Activated CD4-positive, alpha-beta T cell treated with anti-CD3 and anti-CD28 coated beads for 36 hours (primary cell): ENCODE measurements at regions not wholly inside any gene's neighbourhood (a gene's known extent, or its start where the extent isn't known, plus 50 kb on each side); places are given as distances from the start of the nearest gene placed in this dataset.

Experiments
- ATAC-seq: fragments of 200-7000 bp; cut with Tn5 transposase; one replicate; pipeline ENCODE4 v1.10.0; 2021; ENCODE audit warnings: mild to moderate bottlenecking, moderate library complexity
- CTCF ChIA-PET: fragments of 350-600 bp; sonication (Branson Sonifier 250); formaldehyde crosslinking; loops from one replicate; lab custom pipeline; 2021; ENCODE audit warnings: antibody characterized with exemption; lab: Charles Lee
- POLR2A ChIA-PET: fragments of 350-600 bp; sonication (Branson Sonifier 250); formaldehyde crosslinking; loops from one replicate; lab custom pipeline; 2021; ENCODE audit warnings: antibody characterized with exemption, inconsistent platforms; lab: Charles Lee
- DNase-seq: peaks from one replicate; pipeline ENCODE4 v3.0.0-alpha.2; 2020
- H3K27ac Mint-ChIP-seq: one replicate; pipeline ENCODE4 v1.8.0; 2021; ENCODE audit warnings: mixed read lengths
- H3K27me3 Mint-ChIP-seq: one replicate; pipeline ENCODE4 v1.8.0; 2021; ENCODE audit warnings: mixed read lengths
- H3K36me3 Mint-ChIP-seq: one replicate; pipeline ENCODE4 v1.8.0; 2021; ENCODE audit warnings: low read depth, mixed read lengths
- H3K4me1 Mint-ChIP-seq: one replicate; pipeline ENCODE4 v1.8.0; 2021; ENCODE audit warnings: mixed read lengths
- H3K4me3 Mint-ChIP-seq: one replicate; pipeline ENCODE4 v1.8.0; 2021; ENCODE audit warnings: mild to moderate bottlenecking, moderate library complexity, mixed read lengths
- H3K9me3 Mint-ChIP-seq: one replicate; pipeline ENCODE4 v1.8.0; 2021; ENCODE audit warnings: low read depth, mixed read lengths
- intact Hi-C, 2 experiments: fragments of 100-400 bp; cut with DNase I in 1 of 2; cut with micrococcal nuclease in 1 of 2; formaldehyde crosslinking; loops; one replicate each; pipeline versions ENCODE4 v1.14.2 to v1.15.1; 2022 to 2024; cut with DNase I, micrococcal nuclease

- H3K27ac Mint-ChIP-seq = no peak overlapping the region
- ChIA-PET POLR2A (no interaction called here), CTCF (no interaction called here)
- H3K4me1 Mint-ChIP-seq = no peaks in the 10 kb centered on the region
- H3K36me3 Mint-ChIP-seq = no peaks in the 10 kb centered on the region
- H3K27me3 Mint-ChIP-seq = peaks cover 15% of the 10 kb centered on the region
- no peak for DNase-seq
- H3K9me3 Mint-ChIP-seq = peaks cover 2% of the 10 kb centered on the region
- no peak overlapping the region for H3K4me3 Mint-ChIP-seq
- ATAC-seq = no peak
- intact Hi-C loops = no loop called here
Observed at GRCh38 chr10:89887406-89887805, 186.0 kb downstream of the KIF20B start.

DNA sequence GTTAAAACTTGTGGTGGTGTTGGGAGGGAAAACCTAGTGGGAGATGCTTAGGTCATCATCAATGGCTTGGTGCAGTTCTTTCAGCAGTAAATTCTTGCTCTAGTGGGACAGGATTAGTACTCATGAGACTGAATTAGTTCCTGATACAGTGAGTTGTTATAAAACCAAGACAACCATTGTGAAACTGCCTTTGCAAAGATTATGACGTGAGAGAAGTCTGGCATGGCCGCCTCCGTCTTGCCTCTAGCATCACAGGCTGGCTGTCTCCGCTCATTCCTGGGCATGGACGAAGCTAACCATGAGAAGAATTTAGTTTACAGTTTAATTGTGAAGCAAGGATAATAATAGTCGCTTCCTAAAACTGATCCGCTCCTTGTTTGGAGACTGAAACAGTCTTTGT lies 186.4 kb downstream of the KIF20B start:
- peaks cover 12% of the 10 kb centered on the region for H3K27me3 Mint-ChIP-seq
- DNase-seq (no peak), ATAC-seq (no peak)
- no peaks in the 10 kb centered on the region for H3K9me3 Mint-ChIP-seq
- no peaks in the 10 kb centered on the region for H3K36me3 Mint-ChIP-seq
- no peak overlapping the region for H3K4me3 Mint-ChIP-seq
- no peaks in the 10 kb centered on the region for H3K4me1 Mint-ChIP-seq
- POLR2A ChIA-PET = no interaction called here
- no peak overlapping the region for H3K27ac Mint-ChIP-seq
- CTCF ChIA-PET = no interaction called here
- intact Hi-C loops = no loop called here

DNA sequence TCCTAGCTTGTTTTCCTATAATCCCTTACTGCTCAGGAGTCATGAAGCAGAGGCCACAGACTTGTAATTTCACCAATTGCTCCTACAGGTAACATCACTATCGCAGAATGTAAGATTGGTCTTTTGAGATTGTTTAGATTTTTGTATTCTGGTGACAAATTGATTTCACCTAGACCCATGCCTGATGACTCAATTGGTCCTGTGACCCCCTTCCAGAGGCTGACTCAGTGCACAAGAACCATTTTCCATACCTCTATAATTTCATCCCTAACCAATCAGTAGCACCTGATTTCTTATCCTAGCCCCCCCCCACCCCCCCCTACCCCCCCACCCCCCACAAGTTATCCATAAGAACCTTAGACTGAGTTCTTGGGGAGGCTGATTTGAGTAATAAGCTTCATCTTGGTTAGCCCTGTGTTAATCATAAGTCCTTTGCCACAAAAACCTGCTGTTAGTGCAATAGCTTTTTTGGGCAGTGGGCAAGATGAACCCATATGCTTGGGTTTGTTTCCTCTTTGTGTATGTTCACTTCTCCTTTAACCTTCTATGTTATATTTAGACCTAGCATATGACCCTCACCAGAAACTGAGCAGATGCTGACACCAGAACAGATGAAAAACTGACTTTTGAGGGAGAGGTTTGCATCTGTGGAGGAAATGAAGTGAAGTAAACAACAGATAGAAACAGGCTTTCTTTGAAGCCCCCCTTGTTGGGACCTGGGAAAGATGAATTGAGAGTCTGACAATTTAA lies 187.1 kb downstream of the KIF20B start:
- DNase-seq (no peak), ATAC-seq (no peak)
- no peaks in the 10 kb centered on the region for H3K36me3 Mint-ChIP-seq
- intact Hi-C loops = no loop called here
- no peak overlapping the region for H3K27ac Mint-ChIP-seq
- POLR2A ChIA-PET = no interaction called here
- no peaks in the 10 kb centered on the region for H3K4me1 Mint-ChIP-seq
- H3K4me3 Mint-ChIP-seq = no peak overlapping the region
- CTCF ChIA-PET = interaction anchor here (0.7 kb wide), 2 partner anchors 16 to 65 kb away, joined by 3 read pairs; no protein-coding TSS in a partner anchor
- H3K27me3 Mint-ChIP-seq = peaks cover 8% of the 10 kb centered on the region
- no peaks in the 10 kb centered on the region for H3K9me3 Mint-ChIP-seq

- intact Hi-C loops = no loop called here
- POLR2A ChIA-PET = no interaction called here
- peaks cover 10% of the 10 kb centered on the region for H3K27me3 Mint-ChIP-seq
- no peak for DNase-seq
- H3K9me3 Mint-ChIP-seq = no peaks in the 10 kb centered on the region
- no peaks in the 10 kb centered on the region for H3K36me3 Mint-ChIP-seq
- CTCF ChIA-PET = interaction anchor here (0.7 kb wide), 1 partner anchor 18 kb away, joined by 3 read pairs; no protein-coding TSS in a partner anchor
- no peak for ATAC-seq
- no peak overlapping the region for H3K27ac Mint-ChIP-seq
- no peak overlapping the region for H3K4me3 Mint-ChIP-seq
- no peaks in the 10 kb centered on the region for H3K4me1 Mint-ChIP-seq
Observed at GRCh38 chr10:89889606-89890005, 188.2 kb downstream of the KIF20B start.

- Mint-ChIP-seq H3K27me3 (peaks cover 6% of the 10 kb centered on the region), H3K4me1 (no peaks in the 10 kb centered on the region), H3K4me3 (no peak overlapping the region), H3K9me3 (no peaks in the 10 kb centered on the region), H3K36me3 (no peaks in the 10 kb centered on the region), H3K27ac (no peak overlapping the region)
- POLR2A ChIA-PET = no interaction called here
- DNase-seq (no peak), ATAC-seq (no peak)
- intact Hi-C loops = no loop called here
- CTCF ChIA-PET = no interaction called here
Observed at GRCh38 chr10:89891006-89891535, 189.7 kb downstream of the KIF20B start.

DNA sequence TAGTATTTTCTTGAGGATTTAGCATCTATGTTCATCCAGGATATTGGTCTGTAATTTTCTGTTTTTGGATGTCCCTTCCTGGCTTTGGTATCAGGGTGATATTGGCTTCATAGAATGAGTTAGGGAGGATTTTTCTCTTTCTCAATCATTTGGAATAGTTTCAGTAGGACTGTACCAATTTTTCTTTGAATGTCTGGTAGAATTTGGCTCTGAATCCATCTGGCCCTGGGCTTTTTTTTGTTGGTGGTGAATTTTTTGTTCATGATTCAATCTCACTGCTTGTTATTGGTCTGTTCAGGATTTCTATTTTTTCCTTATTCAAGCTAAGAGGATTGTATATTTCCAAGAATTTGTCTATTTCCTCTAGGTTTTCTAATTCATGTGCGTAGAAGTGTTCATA lies 192.7 kb downstream of the KIF20B start:
- no peak for DNase-seq
- ChIA-PET POLR2A (no interaction called here), CTCF (no interaction called here)
- no peaks in the 10 kb centered on the region for H3K9me3 Mint-ChIP-seq
- peaks cover 6% of the 10 kb centered on the region for H3K27me3 Mint-ChIP-seq
- no peak for ATAC-seq
- intact Hi-C loops = no loop called here
- H3K4me1 Mint-ChIP-seq = no peaks in the 10 kb centered on the region
- H3K36me3 Mint-ChIP-seq = no peaks in the 10 kb centered on the region
- no peak overlapping the region for H3K27ac Mint-ChIP-seq
- no peak overlapping the region for H3K4me3 Mint-ChIP-seq

- DNase-seq (no peak), ATAC-seq (peak; percentile 39)
- intact Hi-C loops = no loop called here
- H3K4me3 Mint-ChIP-seq = no peak overlapping the region
- no peak overlapping the region for H3K27ac Mint-ChIP-seq
- H3K36me3 Mint-ChIP-seq = no peaks in the 10 kb centered on the region
- POLR2A ChIA-PET = no interaction called here
- peaks cover 13% of the 10 kb centered on the region for H3K27me3 Mint-ChIP-seq
- CTCF ChIA-PET = no interaction called here
- no peaks in the 10 kb centered on the region for H3K9me3 Mint-ChIP-seq
- H3K4me1 Mint-ChIP-seq = no peaks in the 10 kb centered on the region
Observed at GRCh38 chr10:89900554-89900953, 199.2 kb downstream of the KIF20B start.

DNA sequence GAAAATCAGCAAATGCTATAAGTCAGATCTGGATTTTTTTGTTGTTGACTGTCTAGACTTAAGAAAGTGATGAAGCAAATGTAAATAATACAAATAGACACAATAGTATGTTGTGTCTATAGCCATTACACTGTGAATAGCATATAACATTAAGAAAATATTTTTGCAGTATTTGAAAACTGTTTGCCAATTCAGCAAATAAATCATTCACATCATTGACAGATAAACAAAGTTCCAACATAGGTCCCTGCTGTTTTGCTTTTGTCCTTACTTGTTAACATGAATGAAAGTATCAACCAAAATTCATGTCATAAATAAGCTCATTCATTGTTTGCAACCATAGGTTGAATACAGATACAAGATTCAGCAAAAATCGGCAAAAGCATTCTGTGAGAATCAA lies 200.5 kb downstream of the KIF20B start:
- Mint-ChIP-seq H3K27ac (no peak overlapping the region), H3K4me3 (no peak overlapping the region), H3K36me3 (no peaks in the 10 kb centered on the region), H3K4me1 (no peaks in the 10 kb centered on the region), H3K9me3 (no peaks in the 10 kb centered on the region), H3K27me3 (peaks cover 17% of the 10 kb centered on the region)
- POLR2A ChIA-PET = no interaction called here
- CTCF ChIA-PET = interaction anchor here (0.5 kb wide), 1 partner anchor 139 kb away, joined by 3 read pairs; no protein-coding TSS in a partner anchor
- ATAC-seq (no peak), DNase-seq (no peak)
- intact Hi-C loops = no loop called here

DNA sequence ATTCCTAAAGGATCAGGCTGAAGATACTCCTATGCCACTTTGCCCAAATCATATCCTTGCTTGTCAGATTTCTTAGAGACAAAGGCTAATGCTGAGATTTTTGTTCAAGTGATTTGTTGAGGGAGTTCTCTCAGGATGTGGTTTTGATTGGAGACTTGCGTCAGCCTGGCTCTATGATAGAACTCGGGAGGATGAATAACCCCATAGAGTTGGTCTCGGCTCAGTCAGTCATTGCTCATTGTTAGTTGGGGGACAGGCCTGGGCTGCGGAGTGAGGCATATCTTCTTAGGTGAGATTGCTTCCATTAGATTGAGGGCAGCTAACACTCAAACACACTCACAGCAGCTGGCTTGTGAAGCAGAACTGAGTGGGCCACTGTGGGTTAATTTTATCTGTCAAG lies 203.4 kb downstream of the KIF20B start:
- Mint-ChIP-seq H3K36me3 (no peaks in the 10 kb centered on the region), H3K4me3 (no peak overlapping the region), H3K4me1 (no peaks in the 10 kb centered on the region), H3K9me3 (no peaks in the 10 kb centered on the region), H3K27me3 (peaks cover 12% of the 10 kb centered on the region), H3K27ac (no peak overlapping the region)
- ATAC-seq = peak; percentile 94
- peak; percentile 44 for DNase-seq
- ChIA-PET POLR2A (no interaction called here), CTCF (no interaction called here)
- intact Hi-C loops = no loop called here

GRCh38 chr10:89909752-89910151 lies 208.4 kb downstream of the KIF20B start:
- H3K36me3 Mint-ChIP-seq = no peaks in the 10 kb centered on the region

DNA sequence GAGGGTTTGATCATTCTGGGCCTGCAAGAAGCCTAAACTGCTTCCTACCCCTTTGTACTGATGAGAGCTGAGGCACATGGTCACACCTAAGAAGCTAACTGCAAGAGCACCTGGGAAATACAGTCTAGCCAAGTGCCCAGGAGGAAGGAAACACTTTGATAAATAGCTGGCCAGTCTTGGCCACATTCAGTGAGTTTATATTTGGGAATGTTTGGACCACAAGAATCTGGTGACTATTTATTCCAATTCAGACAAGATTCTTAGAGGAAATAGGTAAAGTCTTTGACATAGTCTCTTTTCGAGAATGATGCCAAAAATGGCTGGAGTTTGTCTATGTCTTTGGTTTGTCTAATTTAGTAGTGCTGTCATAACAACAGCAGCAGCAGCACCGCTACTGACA lies 213.6 kb downstream of the KIF20B start:
- no peak for DNase-seq
- Mint-ChIP-seq H3K27me3 (peaks cover 9% of the 10 kb centered on the region), H3K4me3 (no peak overlapping the region), H3K4me1 (no peaks in the 10 kb centered on the region), H3K36me3 (no peaks in the 10 kb centered on the region), H3K27ac (no peak overlapping the region), H3K9me3 (no peaks in the 10 kb centered on the region)
- ChIA-PET POLR2A (no interaction called here), CTCF (interaction anchor here (0.6 kb wide), 1 partner anchor 870 kb away, joined by 3 read pairs; no protein-coding TSS in a partner anchor)
- no peak for ATAC-seq
- intact Hi-C loops = no loop called here

More at GRCh38 chr10:89909752-89910151, 208.4 kb downstream of the KIF20B start:
- H3K9me3 Mint-ChIP-seq = no peaks in the 10 kb centered on the region
- H3K4me3 Mint-ChIP-seq = no peak overlapping the region
- ChIA-PET CTCF (no interaction called here), POLR2A (interaction anchor here (0.6 kb wide), 1 partner anchor 992 kb away, joined by 3 read pairs; no protein-coding TSS in a partner anchor)
- no peak for DNase-seq
- H3K27ac Mint-ChIP-seq = no peak overlapping the region
- no peak for ATAC-seq
- H3K4me1 Mint-ChIP-seq = no peaks in the 10 kb centered on the region
- peaks cover 9% of the 10 kb centered on the region for H3K27me3 Mint-ChIP-seq
- intact Hi-C loops = no loop called here

GRCh38 chr10:89915968-89916367 lies 214.6 kb downstream of the KIF20B start:
- no peak overlapping the region for H3K27ac Mint-ChIP-seq
- H3K27me3 Mint-ChIP-seq = peaks cover 9% of the 10 kb centered on the region
- ATAC-seq (no peak), DNase-seq (no peak)
- H3K36me3 Mint-ChIP-seq = no peaks in the 10 kb centered on the region
- intact Hi-C loops = no loop called here
- H3K9me3 Mint-ChIP-seq = no peaks in the 10 kb centered on the region
- H3K4me1 Mint-ChIP-seq = no peaks in the 10 kb centered on the region
- ChIA-PET CTCF (interaction anchor here (0.6 kb wide), 1 partner anchor 45 kb away, joined by 3 read pairs; no protein-coding TSS in a partner anchor), POLR2A (no interaction called here)
- no peak overlapping the region for H3K4me3 Mint-ChIP-seq
